EH (cell line): ENCODE measurements at regions not wholly inside any gene's neighbourhood (a gene's known extent, or its start where the extent isn't known, plus 50 kb on each side); places are given as distances from the start of the nearest gene placed in this dataset.
"Not testable (repeated sequence)": the region's sequence is repeated elsewhere in the genome, so short reads cannot be mapped to it uniquely, and the experiment has no call there.

Experiments
- DNase-seq: peaks from one replicate; pipeline ENCODE4 v3.0.0-alpha.2; 2015; ENCODE audit warnings: low read depth

GRCh38 chr5:115751176-115751575 lies 65.3 kb downstream of the CDO1 start:
- DNase-seq = no peak

GRCh38 chr5:115749016-115749415 lies 67.4 kb downstream of the CDO1 start:
- DNase-seq = no peak

- DNase-seq = not testable (repeated sequence)
Measured at GRCh38 chr5:115739245-115739644, 77.2 kb downstream of the CDO1 start.

- DNase-seq = no peak
Measured at GRCh38 chr5:115738830-115739229, 77.6 kb downstream of the CDO1 start.

GRCh38 chr5:115737452-115737851 lies 79.0 kb downstream of the CDO1 start:
- DNase-seq = no peak

- DNase-seq = no peak
Measured at GRCh38 chr5:115736690-115737005, 79.8 kb downstream of the CDO1 start.

- DNase-seq = no peak
Measured at GRCh38 chr5:115736004-115736689, 80.3 kb downstream of the CDO1 start.

GRCh38 chr5:115735108-115735998 lies 81.1 kb downstream of the CDO1 start:
- DNase-seq = no peak

- no peak for DNase-seq
Measured at GRCh38 chr5:115733607-115734006, 82.9 kb downstream of the CDO1 start.

- no peak for DNase-seq
Measured at GRCh38 chr5:115732026-115732425, 84.4 kb downstream of the CDO1 start.

- no peak for DNase-seq
Measured at GRCh38 chr5:115725522-115725921, 90.9 kb downstream of the CDO1 start.

- peak; percentile 8 for DNase-seq
Measured at GRCh38 chr5:115723220-115723619, 93.2 kb downstream of the CDO1 start.

GRCh38 chr5:115720888-115721287 lies 95.1 kb upstream of the TMED7 start:
- no peak for DNase-seq

GRCh38 chr5:115718927-115719326 lies 93.1 kb upstream of the TMED7 start:
- DNase-seq = no peak

- no peak for DNase-seq
Measured at GRCh38 chr5:115713408-115713807, 87.6 kb upstream of the TMED7 start.

GRCh38 chr5:115709585-115709984 lies 83.7 kb upstream of the TMED7 start:
- no peak for DNase-seq

GRCh38 chr5:115708819-115709477 lies 83.1 kb upstream of the TMED7 start:
- DNase-seq = no peak

- no peak for DNase-seq
Measured at GRCh38 chr5:115703514-115703913, 77.7 kb upstream of the TMED7 start.

- no peak for DNase-seq
Measured at GRCh38 chr5:115702025-115702424, 76.2 kb upstream of the TMED7 start.

- no peak for DNase-seq
Measured at GRCh38 chr5:115699967-115700366, 74.1 kb upstream of the TMED7 start.

GRCh38 chr5:115696141-115696650 lies 70.4 kb upstream of the TMED7 start:
- no peak for DNase-seq

GRCh38 chr5:115695310-115695880 lies 69.6 kb upstream of the TMED7 start:
- DNase-seq = no peak
